Hippocampal formation (tissue), 2 donors: ENCODE measurements at regions not wholly inside any gene's neighbourhood (a gene's known extent, or its start where the extent isn't known, plus 50 kb on each side); places are given as distances from the start of the nearest gene placed in this dataset.

ENCODE experiments used
- DNase-seq, 2 donors: peaks; one replicate each; lab custom pipeline; 2025; lab: John Stamatoyannopoulos, UW

DNA sequence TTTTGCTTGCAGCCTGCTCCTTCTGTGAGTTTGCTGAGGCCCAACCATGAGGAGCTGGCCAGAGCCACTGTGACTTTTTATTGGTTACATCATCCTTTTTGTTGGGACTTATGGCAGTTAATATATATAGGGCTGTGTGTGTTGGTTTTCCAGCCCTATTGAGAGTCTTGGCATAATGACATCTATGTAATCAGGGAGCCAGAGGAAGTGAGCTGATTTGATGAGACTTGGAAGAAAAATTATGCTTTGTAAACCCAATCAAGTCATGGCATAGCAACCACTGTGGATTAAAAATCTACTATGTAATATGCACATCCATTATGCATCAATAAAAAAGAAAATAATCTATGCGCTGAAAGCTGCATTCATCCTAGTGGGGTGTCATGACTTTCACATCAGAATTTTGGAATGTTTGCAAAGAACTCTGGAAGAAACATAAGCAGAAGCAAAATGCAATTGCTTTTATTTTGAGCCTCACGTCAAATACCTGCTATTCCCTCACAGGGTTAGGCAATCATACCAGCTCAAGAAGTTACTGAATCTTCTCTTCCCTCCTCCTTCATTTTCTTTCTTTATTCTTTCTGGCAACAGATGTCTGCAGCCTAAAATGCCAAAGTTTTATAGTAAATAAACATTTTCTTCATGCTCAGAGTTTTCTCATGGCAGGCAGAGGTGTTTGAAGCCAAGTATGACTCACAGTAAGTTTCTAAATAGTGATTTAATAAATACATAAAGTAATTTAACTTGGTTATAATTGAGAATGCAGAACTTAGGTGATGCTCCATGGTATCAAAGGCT is 308.5 kb downstream of the KCNS3 start:
- DNase-seq = no peak

DNA sequence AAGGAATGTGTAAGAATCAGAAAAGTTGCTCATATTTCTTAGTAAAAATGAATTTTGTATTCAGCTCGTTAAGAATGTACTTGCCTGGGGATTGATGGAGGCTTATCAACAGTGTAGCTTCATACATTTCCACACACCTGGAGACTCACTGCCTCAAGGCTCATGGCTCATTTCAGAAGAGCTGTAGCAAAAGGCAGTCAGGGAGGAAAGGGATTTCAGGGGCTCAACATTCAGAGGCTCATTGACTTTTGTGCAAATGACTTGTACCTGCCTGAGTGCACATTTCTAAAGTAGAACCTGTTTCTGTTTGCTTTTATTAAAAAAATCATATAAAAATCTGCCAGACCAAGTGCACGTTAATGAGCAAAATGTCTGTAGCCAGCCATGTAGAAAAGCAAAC is 304.4 kb downstream of the KCNS3 start:
- no peak for DNase-seq

DNA sequence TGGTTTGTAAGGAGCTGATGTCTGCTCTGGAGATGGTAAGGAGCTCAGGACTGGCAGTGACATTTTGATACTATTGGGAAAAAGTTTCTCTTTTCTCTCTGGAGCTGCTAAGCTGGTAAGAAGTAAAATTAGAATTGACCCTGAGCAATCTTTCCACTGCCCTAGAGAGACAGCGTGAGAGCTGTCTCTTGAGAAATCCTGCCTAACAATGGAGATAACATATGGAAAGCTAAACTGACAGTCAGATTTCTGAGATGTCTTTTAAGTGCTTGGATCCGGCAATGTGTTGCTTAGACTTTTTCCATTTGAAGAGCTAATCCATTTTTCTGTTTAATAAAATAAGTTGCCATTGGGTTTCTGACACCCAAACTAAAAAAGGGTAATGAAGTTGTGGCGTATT is 302.4 kb downstream of the KCNS3 start:
- no peak for DNase-seq

DNA sequence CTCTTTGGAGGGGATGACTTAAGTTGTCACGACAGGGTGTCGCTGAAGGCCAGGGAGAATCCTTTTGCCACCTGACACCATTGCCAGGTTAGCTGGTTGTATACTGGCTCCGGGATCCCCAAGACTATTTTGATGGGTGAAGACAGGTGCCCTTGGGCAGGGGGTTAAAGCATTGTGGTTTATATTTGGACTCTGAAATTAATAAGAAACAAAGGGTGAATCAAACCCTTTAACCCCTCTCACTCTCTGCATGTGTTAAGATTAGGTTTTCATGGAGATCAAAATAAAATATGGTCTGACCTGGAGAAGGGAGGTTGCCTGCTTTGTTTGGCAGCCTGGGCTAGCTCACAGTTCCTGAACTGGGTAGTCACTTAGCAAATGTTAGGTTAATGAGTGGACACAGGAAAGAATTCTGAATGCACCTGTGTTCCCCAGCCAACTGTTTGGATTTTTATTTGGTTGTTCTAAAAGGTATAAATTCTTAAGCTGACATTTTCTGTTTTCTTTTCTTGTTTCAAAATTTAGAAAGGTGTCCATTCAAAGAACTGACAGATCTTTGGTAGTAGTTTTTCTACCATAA is 301.7 kb downstream of the KCNS3 start:
- DNase-seq = no peak

DNA sequence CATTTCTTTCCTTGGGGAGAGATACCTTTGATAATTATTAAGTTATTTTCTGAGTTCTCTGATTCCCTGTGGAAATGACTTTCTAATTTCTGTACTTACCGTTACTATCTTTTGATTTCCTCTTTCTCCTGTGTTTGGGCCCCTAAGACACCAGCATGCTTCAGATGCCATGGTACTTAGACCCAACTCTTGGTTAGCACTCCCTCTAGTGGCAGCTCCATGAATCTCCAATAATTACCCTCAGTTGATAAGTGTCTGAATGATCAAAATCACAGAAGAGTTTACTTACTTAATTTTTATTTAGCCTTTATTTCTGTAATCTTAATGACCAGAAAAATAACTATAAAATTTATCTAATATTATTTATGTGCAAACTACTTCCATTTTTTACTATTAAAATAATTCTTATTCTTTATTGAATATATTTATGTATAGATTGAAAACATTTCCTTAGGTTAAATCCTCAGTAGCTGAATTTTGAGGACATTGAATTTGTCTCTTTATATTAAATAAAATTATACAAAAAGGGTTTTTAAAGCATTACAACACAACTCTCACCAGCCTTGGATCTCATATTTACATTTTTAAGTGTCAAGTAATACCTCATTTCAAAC is 300.4 kb downstream of the KCNS3 start:
- peak in 1 of 2 donors; percentile 21 for DNase-seq

DNA sequence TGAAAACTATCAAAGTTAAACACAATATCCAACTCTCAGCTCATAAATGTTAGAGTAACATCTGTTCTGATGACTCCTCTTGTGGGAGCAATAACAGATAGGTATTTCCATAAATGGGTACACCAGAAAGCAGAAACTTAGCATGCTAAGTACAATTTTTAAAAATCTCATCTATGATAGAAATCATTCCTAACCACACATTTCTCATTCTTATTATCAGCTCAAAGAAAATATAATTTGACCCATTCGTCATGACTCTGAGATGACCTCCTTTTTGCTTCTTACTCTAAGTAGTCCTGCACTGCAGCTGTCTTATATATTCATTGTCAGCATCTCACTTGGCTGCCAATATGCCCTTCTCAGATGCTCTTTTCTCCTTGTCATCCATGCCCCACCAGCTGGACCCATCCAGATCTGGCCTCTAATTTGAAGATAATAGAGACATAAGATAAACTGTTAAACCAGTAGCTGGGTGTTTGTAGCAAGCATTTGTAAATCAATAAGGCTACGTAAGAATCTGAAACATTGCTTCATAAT is 298.3 kb downstream of the KCNS3 start:
- DNase-seq = no peak

DNA sequence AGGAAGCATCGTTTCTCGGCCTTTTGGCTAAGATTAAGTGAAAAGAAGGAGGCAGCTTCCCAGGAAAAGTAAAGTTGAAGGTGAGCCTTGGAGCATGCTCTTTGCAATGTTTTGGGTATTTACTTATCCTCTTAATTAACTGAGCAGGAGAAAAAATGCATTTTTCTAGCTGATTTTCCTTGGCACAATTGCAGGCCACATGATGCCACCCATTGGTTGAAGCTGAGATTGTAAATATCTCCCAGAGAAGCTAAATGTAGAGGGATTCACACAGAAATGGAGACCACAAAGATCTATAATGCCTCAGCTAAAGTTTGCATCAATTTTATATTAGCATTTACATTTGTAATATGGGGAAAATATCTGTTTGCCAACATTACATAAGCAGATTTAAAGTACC is 294.1 kb downstream of the KCNS3 start:
- DNase-seq = no peak

DNA sequence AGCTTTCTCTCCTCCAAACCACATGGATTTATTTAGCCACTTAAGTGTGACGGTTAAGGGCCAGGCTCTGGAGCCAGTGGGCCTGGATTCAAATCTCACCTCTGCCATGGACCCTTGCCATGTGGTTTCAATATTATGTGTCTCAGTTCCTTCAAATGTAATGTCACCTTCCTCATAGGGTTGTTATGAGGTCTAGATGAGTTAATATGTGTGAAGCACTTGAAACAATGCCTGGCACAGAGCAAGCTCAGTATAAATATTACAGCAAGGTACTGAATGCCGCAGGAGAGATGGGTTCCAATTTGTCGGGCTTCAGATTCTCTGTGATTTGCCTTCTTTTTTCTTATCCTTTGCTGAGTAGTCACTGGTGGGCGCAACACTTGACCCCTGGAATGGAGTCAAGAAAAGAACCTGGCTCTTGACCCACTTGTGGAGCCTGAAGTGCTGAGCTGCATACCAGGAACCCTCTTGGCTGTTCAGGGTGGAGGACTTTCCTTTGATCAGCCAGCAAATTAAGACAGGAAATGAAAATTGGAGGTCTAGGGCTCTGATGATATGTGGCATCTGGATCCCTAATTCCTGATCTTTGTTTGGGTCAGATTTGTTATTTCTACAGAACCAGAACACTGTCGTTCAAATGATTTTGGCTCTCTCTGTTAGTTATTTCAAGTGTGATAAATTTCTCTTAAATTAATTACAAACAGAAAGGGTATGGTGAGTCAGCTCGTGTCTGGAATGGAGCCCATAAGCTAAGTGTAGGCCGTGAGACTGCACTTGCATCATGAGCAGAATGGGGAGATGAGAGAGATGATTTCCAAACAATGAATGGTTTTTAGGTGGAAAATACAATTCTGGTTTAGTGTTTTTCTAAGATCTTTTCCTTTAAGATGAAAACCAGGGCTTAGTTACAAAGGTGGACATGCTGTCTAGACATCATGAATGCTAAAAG is 293.0 kb downstream of the KCNS3 start:
- DNase-seq = no peak

DNA sequence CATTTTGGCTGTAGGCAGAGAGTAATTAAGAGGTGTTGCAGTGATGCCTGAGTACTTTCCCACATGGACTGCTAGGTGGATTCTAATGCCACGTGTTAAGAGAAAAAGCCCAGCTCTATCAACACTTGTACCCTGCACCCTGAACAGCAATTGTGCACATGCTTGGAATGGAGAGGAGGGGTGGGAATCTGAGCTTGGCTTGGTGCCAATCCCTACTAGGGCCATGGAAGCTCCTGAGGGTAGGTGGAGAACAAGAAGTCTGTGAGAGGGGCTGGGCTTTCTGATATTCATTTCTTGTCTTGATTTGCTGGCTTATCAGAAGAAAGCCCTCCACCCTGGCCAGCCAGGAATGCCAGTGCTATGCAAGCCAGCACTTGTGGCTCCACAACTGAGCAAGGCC is 292.2 kb downstream of the KCNS3 start:
- no peak for DNase-seq

DNA sequence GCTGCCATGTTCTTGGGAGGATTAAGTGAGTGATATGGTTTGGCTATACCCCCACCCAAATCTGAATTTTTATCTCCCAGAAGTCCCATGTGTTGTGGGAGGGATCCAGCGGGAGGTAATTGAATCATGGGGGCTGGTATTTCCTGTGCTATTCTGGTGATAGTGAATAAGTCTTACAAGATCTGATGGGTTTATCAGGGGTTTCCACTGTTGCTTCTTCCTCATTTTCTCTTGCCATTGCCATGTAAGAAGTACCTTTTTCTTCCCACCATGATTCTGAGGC is 291.4 kb downstream of the KCNS3 start:
- no peak for DNase-seq

DNA sequence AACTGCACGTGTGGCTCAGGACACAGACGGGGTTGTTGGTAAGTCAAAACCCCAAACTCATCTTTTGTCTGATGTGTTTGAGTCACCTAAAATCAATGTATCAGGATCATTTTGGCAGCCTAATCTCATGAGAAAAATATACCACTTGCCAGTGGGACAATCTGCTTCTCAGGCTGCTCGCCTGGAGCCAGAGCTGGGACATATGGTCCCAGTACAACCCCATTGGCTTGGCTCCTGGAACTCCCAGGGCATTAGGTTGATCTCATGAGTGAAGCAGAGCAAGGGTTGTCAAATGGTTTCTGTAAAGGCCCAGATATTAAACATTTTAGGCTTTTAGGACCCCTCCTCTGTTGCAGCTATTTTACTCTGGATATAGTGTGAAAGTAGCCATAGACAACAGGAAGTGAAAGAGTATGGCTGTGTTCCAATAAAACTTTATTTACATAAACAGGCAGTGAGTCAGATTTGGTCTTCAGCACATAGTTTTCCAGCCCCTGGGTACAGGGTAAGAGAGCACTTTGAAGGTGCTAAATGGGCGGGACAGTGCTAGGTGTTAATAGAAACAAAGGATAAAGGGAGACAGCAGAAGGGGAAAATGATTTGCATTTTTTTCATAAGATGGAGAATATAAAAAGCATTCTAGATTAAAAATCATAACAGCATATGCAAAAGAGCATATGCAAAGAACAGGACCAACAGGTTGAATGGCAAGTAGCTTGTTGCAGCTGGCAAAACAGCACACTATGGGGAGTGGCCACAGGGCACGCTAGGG is 290.8 kb downstream of the KCNS3 start:
- DNase-seq = no peak

DNA sequence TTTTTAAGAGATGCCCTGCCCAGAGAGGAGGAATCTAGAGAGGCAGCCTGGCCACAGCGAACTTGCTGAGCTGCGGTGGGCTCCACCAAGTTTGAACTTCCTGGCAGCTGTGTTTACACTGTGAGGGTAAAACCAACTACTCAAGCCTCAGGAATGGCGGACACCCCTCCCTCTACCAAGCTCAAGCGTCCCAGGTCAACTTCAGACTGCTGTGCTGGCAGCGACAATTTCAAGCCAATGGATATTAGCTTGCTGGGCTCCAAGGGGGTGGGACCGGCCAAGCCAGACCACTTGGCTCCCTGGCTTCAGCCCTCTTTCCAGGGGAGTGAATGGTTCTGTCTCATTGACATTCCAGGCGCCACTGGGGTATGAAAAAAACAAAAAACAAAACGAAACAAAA is 289.4 kb downstream of the KCNS3 start:
- DNase-seq = no peak

DNA sequence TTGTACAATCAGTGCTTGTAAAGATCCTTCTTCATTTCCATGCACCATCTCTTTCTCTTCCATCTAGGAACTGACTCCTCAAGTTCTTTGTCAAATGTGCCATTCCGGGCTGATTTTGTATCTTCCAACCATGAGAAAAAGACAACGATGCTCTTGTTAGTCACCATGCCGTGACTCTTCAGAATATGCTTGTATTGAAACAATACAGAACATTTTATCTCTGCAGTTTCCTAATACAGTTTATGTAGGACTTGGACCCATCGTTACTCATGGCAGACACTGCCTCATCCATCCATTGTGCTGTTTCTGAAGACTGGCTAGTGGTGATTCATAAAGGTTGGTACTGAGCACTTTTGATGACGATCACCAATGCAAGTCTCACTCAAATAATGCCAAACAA is 283.2 kb downstream of the KCNS3 start:
- no peak for DNase-seq

DNA sequence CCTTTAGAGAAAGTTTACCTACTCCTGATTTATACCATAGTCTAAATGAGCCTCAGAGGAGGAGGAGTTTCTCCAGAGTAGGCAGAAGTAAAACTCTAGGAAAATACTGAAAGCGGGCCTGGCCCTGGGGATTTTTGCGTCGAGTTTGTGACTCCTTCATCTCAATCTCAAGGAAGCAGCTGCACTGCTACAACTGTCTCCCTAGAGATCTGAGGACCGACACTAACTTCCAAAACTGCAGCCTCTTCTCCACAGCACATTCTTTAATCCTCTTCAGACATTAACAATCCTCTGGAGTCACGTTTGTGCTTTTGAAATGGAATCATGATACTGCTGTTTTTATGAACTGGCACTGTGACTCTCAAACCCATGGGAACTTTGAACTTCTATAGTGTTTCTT is 281.4 kb downstream of the KCNS3 start:
- no peak for DNase-seq

DNA sequence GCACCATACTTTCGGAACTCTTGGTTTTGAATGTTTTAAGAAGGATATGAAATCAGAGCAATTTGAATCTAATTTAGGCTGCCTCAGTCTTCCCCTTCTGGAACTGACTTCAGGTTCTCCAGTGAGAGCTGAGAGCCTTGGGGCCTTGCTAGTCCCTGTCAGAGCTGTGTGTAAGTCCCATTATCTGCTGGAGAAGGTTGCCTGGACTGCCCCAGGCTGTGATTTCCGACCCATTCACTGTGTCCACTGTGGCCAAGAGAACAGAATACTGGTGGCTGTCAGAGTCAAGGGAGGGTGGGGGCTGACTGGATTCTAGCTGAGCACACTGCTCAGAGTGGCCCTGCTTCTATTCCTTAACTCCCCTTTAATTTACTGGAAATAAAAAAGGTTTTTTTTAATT is 278.0 kb downstream of the KCNS3 start:
- no peak for DNase-seq

DNA sequence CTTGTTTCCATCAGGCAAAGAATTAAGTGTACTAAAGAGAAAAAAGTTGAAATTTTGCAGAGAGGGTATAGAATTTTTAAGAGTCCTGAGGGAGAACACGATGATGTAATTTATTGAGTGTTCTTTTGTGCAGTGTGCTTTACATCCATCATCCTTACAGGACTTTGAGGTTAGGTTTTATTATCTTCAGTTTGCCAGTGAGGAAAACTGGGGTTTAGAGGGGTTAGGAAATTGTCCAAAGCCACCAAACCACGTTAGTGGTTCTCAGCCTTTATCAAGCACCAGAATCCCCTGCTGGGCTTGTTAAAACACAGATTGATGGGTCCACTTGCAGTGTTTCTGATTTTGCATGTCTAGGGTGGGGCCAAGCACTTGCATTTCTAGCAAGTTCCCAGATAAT is 277.5 kb downstream of the KCNS3 start:
- DNase-seq = no peak

DNA sequence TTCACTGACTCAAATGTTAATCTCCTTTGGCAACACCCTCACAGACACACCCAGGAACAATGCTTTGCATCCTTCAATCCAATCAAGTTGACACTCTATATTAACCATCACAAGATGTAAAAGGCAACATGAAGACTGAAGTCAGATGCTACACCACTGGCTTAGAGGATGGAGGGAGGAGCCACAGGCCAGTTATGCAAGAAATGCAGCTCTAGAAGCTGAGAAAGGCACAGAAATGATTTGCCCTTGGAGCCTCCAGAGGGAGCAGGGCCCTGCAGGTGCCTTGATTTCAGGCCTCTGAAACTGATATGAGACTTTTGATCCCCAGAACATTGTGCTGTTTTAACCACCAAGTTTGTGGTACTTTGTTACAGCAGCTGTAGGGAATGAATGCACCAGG is 276.3 kb downstream of the KCNS3 start:
- no peak for DNase-seq

DNA sequence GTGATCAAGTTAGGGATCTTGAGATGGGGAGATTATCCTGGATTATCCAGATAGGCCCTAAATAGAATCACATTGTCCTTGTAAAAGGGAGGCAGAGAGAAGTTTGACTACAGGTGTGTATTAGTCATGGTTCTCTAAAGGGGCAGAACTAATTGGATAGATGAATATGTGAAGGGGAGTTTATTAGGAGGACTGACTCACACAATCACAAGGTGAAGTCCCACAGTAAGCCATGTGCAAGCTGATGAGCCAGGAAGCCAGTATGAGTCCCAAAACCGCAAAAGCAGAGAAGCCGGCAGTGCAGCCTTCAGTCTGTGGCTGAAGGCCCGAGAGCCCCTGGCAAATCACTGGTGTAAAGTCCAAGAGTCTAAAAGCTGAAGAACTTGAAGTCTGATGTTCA is 275.8 kb downstream of the KCNS3 start:
- no peak for DNase-seq

DNA sequence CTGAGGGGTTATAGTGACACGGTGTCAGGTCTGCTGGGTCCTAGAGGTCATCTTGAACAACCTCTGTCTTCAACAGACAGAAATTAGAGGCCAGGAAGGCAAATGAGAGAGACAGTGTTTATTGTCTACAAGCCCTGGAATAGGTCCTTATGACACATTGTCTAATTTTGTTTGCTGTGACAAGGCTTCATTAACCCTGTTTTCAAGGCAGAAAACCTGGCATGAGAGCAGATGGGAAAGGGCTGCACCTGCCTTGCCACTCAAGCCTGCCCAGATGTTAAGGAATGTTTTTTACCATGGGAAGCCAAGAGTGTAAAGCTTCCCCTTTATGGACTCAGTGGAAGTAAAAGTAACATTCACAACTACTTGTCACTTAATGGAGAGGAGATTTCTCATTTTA is 275.3 kb downstream of the KCNS3 start:
- no peak for DNase-seq

DNA sequence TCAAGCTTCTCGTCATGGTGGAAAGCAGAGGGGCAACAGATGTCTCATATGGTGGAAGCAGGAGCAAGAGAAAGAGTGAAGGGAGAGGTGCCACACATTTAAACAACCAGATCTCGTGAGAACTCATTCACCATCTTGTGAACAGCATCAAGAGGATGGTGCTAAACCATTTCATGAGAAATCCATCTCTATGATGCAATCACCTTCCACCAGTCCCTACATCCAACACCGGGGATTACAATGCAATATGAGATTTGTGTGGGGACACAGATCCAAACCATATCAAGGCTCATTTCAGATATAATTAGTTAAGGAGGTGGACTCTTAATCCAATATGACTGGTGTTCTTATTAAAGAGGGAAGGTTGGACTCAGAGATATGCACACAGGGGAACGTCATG is 272.8 kb downstream of the KCNS3 start:
- no peak for DNase-seq

DNA sequence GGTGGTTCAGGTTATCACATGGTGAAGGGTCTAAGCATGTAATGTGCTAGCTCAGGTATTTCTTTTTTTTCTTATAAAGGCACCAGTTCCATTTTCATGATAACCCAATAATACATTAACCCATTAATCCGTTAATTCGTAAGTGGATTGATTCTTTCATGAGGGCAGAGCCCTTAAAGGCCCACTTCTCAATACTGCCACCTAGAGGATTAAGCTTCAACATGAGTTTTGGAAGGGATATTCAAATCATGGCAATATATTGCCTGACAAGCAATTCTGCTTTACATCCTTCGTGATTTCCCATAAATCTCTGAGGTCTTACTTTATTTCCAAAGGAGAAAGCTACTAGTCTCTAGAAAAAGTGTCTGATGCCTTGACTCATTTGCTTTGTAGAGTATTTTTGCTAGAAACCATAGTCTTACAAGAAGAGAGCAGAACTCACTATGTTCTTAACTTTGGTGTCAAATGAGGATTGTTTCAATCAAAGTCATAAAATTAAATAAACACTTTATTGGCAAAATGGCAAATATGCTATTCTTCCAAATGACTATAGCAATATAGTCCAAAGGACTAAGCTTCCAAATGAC is 271.3 kb downstream of the KCNS3 start:
- peak in 1 of 2 donors; percentile 30 for DNase-seq
